GM21717 (cell line): ENCODE measurements at regions not wholly inside any gene's neighbourhood (a gene's known extent, or its start where the extent isn't known, plus 50 kb on each side); places are given as distances from the start of the nearest gene placed in this dataset.
"Not testable (repeated sequence)": the region's sequence is repeated elsewhere in the genome, so short reads cannot be mapped to it uniquely, and the experiment has no call there.

Experiments
- ATAC-seq: cut with Tn5 transposase; IDR thresholded peaks from one replicate; pipeline ENCODE4 v1.9.1; 2021; ENCODE audit warnings: mild to moderate bottlenecking, moderate library complexity; ENCODE audit not compliant: unreplicated experiment

- no peak for ATAC-seq
Measured at GRCh38 chr5:101404531-101404930, 501.4 kb upstream of the ST8SIA4 start.

- ATAC-seq: no peak
Measured at GRCh38 chr5:101393795-101394450, 490.8 kb upstream of the ST8SIA4 start.

- ATAC-seq: no peak
Measured at GRCh38 chr5:101390151-101390908, 487.2 kb upstream of the ST8SIA4 start.

GRCh38 chr5:101385276-101385675 lies 482.2 kb upstream of the ST8SIA4 start:
- no peak for ATAC-seq

GRCh38 chr5:101370181-101370580 lies 467.1 kb upstream of the ST8SIA4 start:
- ATAC-seq: no peak

- no peak for ATAC-seq
Measured at GRCh38 chr5:101364469-101364868, 461.4 kb upstream of the ST8SIA4 start.

- ATAC-seq: no peak
Measured at GRCh38 chr5:101362067-101362466, 459.0 kb upstream of the ST8SIA4 start.

- ATAC-seq: no peak
Measured at GRCh38 chr5:101346906-101347305, 443.8 kb upstream of the ST8SIA4 start.

- ATAC-seq: no peak
Measured at GRCh38 chr5:101346447-101346846, 443.4 kb upstream of the ST8SIA4 start.

- ATAC-seq: no peak
Measured at GRCh38 chr5:101338226-101338625, 435.1 kb upstream of the ST8SIA4 start.

- no peak for ATAC-seq
Measured at GRCh38 chr5:101327816-101328215, 424.7 kb upstream of the ST8SIA4 start.

- ATAC-seq: no peak
Measured at GRCh38 chr5:101326766-101327165, 423.7 kb upstream of the ST8SIA4 start.

GRCh38 chr5:101316401-101316800 lies 413.3 kb upstream of the ST8SIA4 start:
- ATAC-seq: not testable (repeated sequence)

- ATAC-seq: no peak
Measured at GRCh38 chr5:101306391-101307137, 403.5 kb upstream of the ST8SIA4 start.

GRCh38 chr5:101296477-101296876 lies 393.4 kb upstream of the ST8SIA4 start:
- ATAC-seq: no peak

- ATAC-seq: no peak
Measured at GRCh38 chr5:101292199-101292598, 389.1 kb upstream of the ST8SIA4 start.

GRCh38 chr5:101290761-101291160 lies 387.7 kb upstream of the ST8SIA4 start:
- ATAC-seq: not testable (repeated sequence)

- ATAC-seq: no peak
Measured at GRCh38 chr5:101288633-101289032, 385.6 kb upstream of the ST8SIA4 start.

GRCh38 chr5:101284736-101285375 lies 381.8 kb upstream of the ST8SIA4 start:
- ATAC-seq: no peak

- ATAC-seq: not testable (repeated sequence)
Measured at GRCh38 chr5:101283938-101284337, 380.9 kb upstream of the ST8SIA4 start.

- ATAC-seq: no peak
Measured at GRCh38 chr5:101278917-101279316, 375.8 kb upstream of the ST8SIA4 start.
